DOHH2 (cell line): ENCODE measurements at regions not wholly inside any gene's neighbourhood (a gene's known extent, or its start where the extent isn't known, plus 50 kb on each side); places are given as distances from the start of the nearest gene placed in this dataset.

ENCODE experiments used
- CTCF ChIP-seq: fragments of 200-600 bp; sonication (generic); IDR thresholded peaks from one replicate; pipeline ENCODE4 v1.5.1; 2014; ENCODE audit warnings: antibody characterized with exemption, mild to moderate bottlenecking, low read depth, low read length; ENCODE audit not compliant: poor library complexity, severe bottlenecking
- EZH2phosphoT487 ChIP-seq: fragments of 200-600 bp; sonication (generic); IDR thresholded peaks from 2 replicates; pipeline ENCODE4 v1.6.1; 2017; ENCODE audit warnings: borderline replicate concordance, mild to moderate bottlenecking, antibody characterized with exemption, low read length, moderate library complexity, mixed read lengths

GRCh38 chr2:239684271-239684810 is 283.5 kb upstream of the HDAC4 start:
- TF ChIP-seq CTCF (no peak), EZH2phosphoT487 (no peak)
